ENCODE measurements at regions not wholly inside any gene's neighbourhood (a gene's known extent, or its start where the extent isn't known, plus 50 kb on each side); places are given as distances from the start of the nearest gene placed in this dataset.
"Not testable (repeated sequence)": the region's sequence is repeated elsewhere in the genome, so short reads cannot be mapped to it uniquely, and the experiment has no call there.

DNA sequence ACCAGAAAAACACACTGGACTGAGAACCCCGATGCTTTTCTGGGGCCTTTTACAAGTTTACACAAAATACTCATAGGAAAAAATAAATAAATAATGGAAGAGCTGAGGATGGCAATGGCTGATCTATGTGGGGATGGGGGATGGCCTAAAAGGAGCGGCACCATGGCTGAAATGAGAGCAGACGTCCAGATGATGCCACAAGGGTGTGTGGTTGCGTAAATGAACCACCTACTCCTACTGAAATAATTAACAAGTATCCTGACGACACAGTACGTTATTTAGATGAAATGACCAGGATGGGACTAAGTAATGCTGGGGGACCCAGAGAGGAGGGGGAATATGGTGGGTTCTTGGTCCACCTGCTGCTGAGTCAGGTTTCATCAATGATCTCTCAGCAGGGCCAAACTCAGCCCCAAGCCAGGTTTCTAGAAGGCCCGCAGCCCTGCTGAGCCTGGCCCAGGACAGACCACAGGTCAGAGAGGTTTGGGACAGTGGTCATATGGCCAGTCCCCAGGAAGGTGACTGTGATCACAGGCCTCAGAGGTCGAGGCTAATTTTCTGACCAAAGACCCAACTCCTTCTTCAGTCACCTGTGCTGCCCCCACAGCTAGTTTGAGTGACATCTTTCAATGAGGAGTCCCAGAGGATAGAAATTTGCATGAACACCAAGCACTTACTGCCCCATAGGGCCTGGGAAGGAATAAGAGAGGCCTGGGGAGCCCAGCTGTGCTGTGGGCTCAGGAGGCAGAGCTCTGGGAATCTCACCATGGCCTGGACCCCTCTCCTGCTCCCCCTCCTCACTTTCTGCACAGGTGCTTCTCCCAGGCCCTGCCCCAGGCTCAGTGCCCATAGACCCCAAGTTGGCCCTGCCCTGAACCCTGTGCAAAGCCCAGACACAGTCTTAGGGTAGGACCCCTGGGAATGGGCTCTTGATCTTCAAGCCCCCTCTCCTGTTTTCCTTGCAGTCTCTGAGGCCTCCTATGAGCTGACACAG lies 76.3 kb upstream of the IGLL5 start:
- no peak for DNase-seq

DNA sequence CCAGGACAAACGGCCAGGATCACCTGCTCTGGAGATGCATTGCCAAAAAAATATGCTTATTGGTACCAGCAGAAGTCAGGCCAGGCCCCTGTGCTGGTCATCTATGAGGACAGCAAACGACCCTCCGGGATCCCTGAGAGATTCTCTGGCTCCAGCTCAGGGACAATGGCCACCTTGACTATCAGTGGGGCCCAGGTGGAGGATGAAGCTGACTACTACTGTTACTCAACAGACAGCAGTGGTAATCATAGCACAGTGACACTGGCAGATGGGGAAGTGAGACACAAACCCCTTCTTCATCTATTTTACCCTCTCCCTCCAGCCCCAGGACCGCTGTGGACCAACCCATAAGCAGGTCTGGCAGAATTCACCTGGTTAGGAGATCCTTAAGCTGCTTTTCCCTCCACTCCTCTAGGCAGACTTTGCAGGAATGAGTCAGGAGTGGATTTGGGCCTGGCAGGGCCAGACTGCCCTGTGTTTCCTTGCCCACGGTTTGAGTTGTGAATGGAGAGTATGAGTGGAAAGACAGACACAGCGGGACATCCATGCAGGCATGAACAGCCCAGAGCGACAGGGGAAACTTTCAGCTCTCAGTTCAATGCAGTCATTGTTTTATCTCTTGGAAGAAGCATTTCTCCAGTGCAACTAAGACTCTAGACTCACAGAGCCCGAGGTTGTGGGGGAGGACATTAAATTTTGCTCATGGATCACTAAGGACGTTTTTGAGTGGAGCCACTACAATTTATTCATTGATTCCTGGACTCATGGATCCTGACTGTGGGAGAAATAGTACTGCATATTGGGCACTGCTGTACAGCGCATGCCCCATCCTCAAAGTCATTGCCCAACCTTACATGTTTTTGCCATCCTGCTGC lies 75.3 kb upstream of the IGLL5 start:
- DNase-seq = no peak

- DNase-seq = no peak
Observed at GRCh38 chr22:22813126-22814075, 74.2 kb upstream of the IGLL5 start.

GRCh38 chr22:22814666-22815396 lies 72.8 kb upstream of the IGLL5 start:
- no peak for DNase-seq

- DNase-seq = no peak
Observed at GRCh38 chr22:22815397-22816170, 72.0 kb upstream of the IGLL5 start.

GRCh38 chr22:22816171-22816514 lies 71.5 kb upstream of the IGLL5 start:
- DNase-seq = no peak

DNA sequence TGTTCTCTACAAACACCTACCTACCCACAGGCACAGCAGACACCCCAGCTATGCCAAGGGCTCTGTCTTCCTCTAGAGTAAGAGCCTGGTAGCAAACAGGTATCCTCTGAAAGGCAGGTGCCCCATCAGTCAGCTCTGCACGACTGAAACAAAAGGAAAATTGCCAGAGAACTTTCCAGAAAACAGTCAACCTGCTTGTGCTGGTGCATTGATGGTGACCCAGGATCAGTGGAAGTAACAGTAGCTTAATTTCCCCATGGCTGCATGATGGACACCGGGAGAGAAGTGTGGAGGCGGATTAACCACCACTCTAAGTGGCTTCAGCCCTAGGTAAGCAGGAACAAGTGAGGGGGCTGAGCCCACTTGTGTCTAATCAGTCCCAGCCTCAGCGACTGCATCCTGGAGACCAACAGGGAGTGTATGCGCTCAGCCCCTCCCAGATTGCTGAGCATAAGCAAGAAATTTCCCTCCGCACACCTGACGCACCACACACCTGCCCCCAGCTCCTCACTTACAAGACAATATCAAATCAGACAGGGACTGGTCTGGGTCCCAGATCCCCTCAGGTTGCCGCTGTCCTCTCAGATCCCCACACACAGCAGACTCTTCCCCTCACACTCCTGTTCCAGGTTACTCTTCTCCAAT lies 70.7 kb upstream of the IGLL5 start:
- DNase-seq = no peak

- DNase-seq = no peak
Observed at GRCh38 chr22:22817468-22818201, 70.0 kb upstream of the IGLL5 start.

- DNase-seq = no peak
Observed at GRCh38 chr22:22818202-22818538, 69.4 kb upstream of the IGLL5 start.

DNA sequence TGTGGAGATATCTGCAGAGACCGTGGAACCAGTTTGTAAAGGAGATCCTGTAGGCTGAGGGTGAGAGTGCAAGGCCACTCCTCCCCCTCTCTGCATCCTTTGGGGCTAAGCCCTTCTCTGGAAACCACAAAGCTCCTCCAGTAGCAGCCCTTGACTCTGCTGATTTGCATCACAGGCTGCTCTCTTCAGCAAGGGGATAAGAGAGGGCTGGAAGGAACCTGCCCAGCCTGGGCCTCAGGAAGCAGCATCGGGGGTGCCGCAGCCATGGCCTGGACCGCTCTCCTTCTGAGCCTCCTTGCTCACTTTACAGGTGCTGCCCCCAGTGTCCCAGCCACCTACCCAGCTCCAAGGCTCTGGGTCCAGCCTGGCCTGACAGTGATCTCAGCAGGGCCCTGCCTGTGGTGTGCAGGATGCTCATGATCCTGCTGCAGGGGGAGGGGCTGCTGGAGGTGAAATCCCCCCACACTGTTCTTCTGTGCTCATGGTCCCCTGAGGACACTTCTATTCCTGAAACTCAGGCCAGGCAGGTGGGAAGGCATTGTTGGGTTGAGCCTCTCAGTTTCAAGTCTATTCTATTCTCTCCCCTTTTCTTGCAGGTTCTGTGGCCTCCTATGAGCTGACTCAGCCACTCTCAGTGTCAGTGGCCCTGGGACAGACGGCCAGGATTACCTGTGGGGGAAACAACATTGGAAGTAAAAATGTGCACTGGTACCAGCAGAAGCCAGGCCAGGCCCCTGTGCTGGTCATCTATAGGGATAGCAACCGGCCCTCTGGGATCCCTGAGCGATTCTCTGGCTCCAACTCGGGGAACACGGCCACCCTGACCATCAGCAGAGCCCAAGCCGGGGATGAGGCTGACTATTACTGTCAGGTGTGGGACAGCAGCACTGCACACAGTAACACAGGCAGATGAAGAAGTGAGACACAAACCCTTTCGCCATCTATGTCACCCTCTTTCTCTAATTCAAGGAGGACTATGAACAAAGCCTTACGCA lies 68.5 kb upstream of the IGLL5 start:
- DNase-seq = no peak

DNA sequence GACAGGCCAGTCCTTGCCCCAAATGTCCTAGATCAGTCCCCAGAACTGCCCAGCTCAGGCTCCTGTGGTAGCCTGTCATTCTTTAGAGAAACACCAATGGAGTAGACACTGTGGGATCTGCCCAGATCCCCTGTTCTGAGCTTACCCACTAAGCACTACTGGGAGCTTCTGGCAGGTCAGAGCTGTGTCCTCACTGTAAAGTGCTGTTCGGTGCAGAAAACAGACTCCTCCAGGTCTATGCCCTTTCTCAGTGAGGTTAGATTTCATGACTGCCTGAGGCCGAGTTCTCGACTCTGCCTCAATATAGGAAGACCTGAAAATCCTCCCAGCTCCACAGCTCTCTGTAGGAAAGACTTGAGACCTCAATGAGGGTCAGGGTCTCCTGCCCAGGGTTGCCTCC lies 67.5 kb upstream of the IGLL5 start:
- no peak for DNase-seq

DNA sequence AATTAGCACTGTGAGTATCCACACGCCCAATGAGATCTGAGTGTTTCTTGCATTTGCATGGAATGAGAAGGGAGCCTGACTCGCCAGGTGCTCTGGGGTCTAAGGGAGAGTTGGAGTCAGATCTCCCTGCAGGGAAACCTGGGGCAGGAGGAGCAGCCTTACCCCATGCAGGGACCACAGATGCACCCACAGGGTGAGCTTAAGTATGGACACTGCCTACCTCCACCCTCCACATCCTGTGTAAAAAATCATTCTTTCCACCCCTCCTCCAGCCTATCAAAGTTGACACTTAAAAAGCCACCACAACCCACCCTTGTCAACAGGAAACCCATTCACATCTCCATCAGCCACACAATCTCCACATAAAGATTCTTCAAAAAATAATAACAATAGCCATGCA lies 67.0 kb upstream of the IGLL5 start:
- DNase-seq = no peak

DNA sequence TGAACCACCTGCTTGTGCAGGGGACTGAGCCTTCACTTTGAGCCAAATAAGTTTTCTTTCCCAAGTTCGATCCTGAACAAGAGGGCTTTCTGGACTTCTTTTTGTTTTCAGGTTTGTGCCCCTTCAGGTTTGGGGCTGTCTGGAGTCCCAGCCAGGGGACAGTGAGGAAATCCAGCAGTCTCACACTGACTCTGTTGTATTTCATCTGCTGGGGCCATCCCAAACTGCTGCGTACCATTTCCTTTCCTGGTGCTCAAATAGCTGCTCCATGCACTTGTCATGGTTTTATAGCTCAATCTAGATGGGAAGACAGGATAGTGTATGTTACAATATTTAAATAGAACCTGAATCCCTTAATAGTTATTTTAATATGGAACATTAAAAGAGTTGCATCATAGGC lies 66.3 kb upstream of the IGLL5 start:
- no peak for DNase-seq

- DNase-seq = no peak
Observed at GRCh38 chr22:22822106-22822505, 65.5 kb upstream of the IGLL5 start.

DNA sequence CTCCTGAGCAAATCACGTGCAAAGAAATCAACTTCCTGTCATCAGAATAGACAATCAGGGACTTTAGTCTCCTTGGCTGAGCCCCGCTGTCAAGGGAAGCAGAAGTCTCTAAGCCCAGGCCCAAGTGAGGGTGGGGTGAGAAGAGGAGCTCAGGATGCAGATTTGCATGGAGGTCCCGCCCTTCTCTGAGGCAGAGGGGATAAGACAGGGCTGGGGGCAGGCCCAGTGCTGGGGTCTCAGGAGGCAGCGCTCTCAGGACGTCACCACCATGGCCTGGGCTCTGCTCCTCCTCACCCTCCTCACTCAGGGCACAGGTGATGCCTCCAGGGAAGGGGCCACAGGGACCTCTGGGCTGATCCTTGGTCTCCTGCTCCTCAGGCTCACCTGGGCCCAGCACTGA lies 65.1 kb upstream of the IGLL5 start:
- DNase-seq = not testable (repeated sequence)

- no peak for DNase-seq
Observed at GRCh38 chr22:22823131-22823810, 64.3 kb upstream of the IGLL5 start.

DNA sequence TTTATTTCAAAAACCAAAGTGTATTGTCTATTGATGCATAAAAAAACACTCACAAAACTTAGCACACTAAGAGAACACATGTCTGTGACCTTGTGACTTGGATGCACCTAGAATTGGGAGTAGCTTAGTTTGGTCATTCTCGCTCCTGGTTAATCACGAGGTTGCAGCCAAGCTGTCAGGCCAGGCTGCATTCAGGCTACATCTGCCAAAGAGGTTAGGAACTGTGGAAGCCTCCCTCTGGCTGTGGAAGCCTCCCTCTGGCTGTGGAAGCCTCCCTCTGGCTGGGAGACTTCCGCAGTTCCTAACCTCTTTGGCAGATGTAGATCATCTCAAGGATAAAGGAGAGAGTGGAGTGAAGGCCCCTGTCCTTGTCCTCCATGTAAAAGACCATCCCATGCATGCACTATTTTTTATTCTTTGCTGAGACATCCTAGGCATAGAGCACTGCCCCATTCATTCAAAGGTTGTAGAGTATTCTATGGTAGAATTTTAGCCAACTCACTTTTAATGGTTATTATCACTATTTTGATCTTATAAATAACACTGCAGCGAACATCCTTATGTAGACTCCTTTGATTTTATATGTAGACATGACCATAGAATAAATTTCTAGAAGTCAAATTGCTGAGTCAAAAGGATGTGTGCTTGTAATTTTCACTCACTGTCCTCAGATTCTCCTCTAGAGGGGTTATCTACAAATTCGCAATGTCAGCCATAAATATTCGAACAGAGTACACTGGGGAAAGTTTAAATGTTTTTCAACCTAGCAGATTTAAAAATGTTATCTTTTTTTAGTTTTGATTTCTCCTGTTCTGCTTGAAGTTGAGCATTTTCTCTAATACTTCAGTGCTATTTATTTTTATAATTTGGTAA lies 63.0 kb upstream of the IGLL5 start:
- no peak for DNase-seq
